AG04450 (cell line): ENCODE measurements at regions not wholly inside any gene's neighbourhood (a gene's known extent, or its start where the extent isn't known, plus 50 kb on each side); places are given as distances from the start of the nearest gene placed in this dataset.

ENCODE experiments used
- CTCF ChIA-PET: fragments of 300-600, 350-600 bp; formaldehyde crosslinking; extraction: SDS; loops from one replicate; lab custom pipeline; 2022; ENCODE audit warnings: antibody characterized with exemption, inconsistent platforms; lab: Charles Lee
- POLR2A ChIA-PET: fragments of 350-600 bp; formaldehyde crosslinking; extraction: SDS; loops from one replicate; lab custom pipeline; 2021; ENCODE audit warnings: antibody characterized with exemption, inconsistent platforms; lab: Yijun Ruan, JAX
- DNase-seq: peaks from one replicate; pipeline ENCODE4 v3.0.0-alpha.2; 2011; ENCODE audit warnings: low read depth, low spot score
- H3K27ac ChIP-seq: one replicate; pipeline ENCODE4 v1.5.1; 2012; ENCODE audit warnings: low read depth, low read length, control low read depth
- H3K27me3 ChIP-seq: one replicate; pipeline ENCODE4 v1.6.0; 2012; ENCODE audit warnings: low read length; ENCODE audit not compliant: control insufficient read depth, insufficient read depth
- H3K4me3 ChIP-seq: 2 replicates; pipeline ENCODE4 v1.5.1; 2011; ENCODE audit warnings: mild to moderate bottlenecking, low read depth, low read length, control low read depth
- H3K9me3 ChIP-seq: 2 replicates; pipeline ENCODE4 v1.5.1; 2012; ENCODE audit warnings: low read length; ENCODE audit not compliant: control insufficient read depth, insufficient read depth
- CTCF ChIP-seq: IDR thresholded peaks from 2 replicates; pipeline ENCODE4 v1.5.1; 2011; ENCODE audit warnings: low read depth, low read length, control low read depth, inconsistent platforms

- TF ChIP-seq CTCF: no peak
- ChIA-PET CTCF (no interaction called here), POLR2A (no interaction called here)
- H3K4me3 ChIP-seq: no peak overlapping the region
- H3K27ac ChIP-seq: no peak overlapping the region
- DNase-seq: no peak
- H3K9me3 ChIP-seq: no peaks in the 10 kb centered on the region; the same call in 1 of the 2 replicates
- no peaks in the 10 kb centered on the region for H3K27me3 ChIP-seq
Observed at GRCh38 chr16:86787538-86787937, 209.2 kb downstream of the FOXL1 start.

GRCh38 chr16:86789621-86790051 lies 211.3 kb downstream of the FOXL1 start:
- H3K27ac ChIP-seq: no peak overlapping the region
- ChIA-PET CTCF (interaction anchor here (0.7 to 1.1 kb wide), 2 partner anchors 19 to 215 kb away, joined by 3 read pairs; no protein-coding TSS in a partner anchor), POLR2A (interaction anchor here (0.5 kb wide), 1 partner anchor 213 kb away, joined by 5 read pairs; no protein-coding TSS in a partner anchor)
- H3K27me3 ChIP-seq: no peaks in the 10 kb centered on the region
- no peak for TF ChIP-seq CTCF
- H3K9me3 ChIP-seq: no peaks in the 10 kb centered on the region; the same call in 1 of the 2 replicates
- no peak overlapping the region for H3K4me3 ChIP-seq
- peak; percentile 6 for DNase-seq

- CTCF ChIA-PET: interaction anchor here (0.6 kb wide), 1 partner anchor 472 kb away, joined by 3 read pairs; no protein-coding TSS in a partner anchor
- no peak for DNase-seq
- Histone ChIP-seq H3K4me3 (no peak overlapping the region), H3K27me3 (no peaks in the 10 kb centered on the region), H3K9me3 (no peaks in the 10 kb centered on the region; the same call in 1 of the 2 replicates), H3K27ac (no peak overlapping the region)
- POLR2A ChIA-PET: no interaction called here
- TF ChIP-seq CTCF: no peak
Observed at GRCh38 chr16:86791287-86792035, 213.1 kb downstream of the FOXL1 start.

- no peaks in the 10 kb centered on the region; the same call in 1 of the 2 replicates for H3K9me3 ChIP-seq
- TF ChIP-seq CTCF: no peak
- no peak overlapping the region for H3K4me3 ChIP-seq
- DNase-seq: no peak
- ChIA-PET POLR2A (no interaction called here), CTCF (no interaction called here)
- no peaks in the 10 kb centered on the region for H3K27me3 ChIP-seq
- no peak overlapping the region for H3K27ac ChIP-seq
Observed at GRCh38 chr16:86794216-86794864, 216.0 kb downstream of the FOXL1 start.

GRCh38 chr16:86797700-86798099 lies 219.4 kb downstream of the FOXL1 start:
- no peak for TF ChIP-seq CTCF
- Histone ChIP-seq H3K27me3 (peaks cover 3% of the 10 kb centered on the region), H3K27ac (no peak overlapping the region), H3K9me3 (no peaks in the 10 kb centered on the region), H3K4me3 (no peak overlapping the region)
- POLR2A ChIA-PET: no interaction called here
- CTCF ChIA-PET: no interaction called here
- DNase-seq: no peak
